ENCODE measurements at regions not wholly inside any gene's neighbourhood (a gene's known extent, or its start where the extent isn't known, plus 50 kb on each side); places are given as distances from the start of the nearest gene placed in this dataset.

DNA sequence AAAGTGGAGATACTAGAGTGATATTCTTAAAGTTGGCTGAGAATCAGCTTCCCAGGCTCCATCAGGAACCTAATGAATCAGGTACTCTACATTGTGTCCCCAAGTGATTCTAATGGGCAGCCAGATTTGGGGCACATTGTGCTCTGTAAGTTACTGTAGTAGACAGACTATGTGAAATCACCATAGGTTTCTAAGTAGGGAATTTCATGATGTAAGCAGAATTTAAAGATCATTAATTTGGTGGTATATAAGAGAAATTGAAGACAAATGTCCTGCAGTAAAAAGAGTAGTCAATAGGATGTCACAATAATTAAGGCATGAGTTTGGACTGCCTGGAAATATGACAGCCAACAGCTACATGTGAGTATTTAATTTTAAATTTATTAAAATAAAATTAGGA, 602.4 kb upstream of the ACVR2A start:
- ChIA-PET POLR2A (no interaction called here), CTCF (no interaction called here)
- no peak overlapping the region for H3K4me3 ChIP-seq (ENCODE audit: low read length)
- H3K9me3 ChIP-seq (ENCODE audit: control insufficient read depth in 1 of 2, insufficient read depth in 1 of 2, low read length in 2 of 2), result no peaks in the 10 kb centered on the region
- intact Hi-C loops (cut with DNase I, micrococcal nuclease), result no loop called here
- TF ChIP-seq, protein P1, sequence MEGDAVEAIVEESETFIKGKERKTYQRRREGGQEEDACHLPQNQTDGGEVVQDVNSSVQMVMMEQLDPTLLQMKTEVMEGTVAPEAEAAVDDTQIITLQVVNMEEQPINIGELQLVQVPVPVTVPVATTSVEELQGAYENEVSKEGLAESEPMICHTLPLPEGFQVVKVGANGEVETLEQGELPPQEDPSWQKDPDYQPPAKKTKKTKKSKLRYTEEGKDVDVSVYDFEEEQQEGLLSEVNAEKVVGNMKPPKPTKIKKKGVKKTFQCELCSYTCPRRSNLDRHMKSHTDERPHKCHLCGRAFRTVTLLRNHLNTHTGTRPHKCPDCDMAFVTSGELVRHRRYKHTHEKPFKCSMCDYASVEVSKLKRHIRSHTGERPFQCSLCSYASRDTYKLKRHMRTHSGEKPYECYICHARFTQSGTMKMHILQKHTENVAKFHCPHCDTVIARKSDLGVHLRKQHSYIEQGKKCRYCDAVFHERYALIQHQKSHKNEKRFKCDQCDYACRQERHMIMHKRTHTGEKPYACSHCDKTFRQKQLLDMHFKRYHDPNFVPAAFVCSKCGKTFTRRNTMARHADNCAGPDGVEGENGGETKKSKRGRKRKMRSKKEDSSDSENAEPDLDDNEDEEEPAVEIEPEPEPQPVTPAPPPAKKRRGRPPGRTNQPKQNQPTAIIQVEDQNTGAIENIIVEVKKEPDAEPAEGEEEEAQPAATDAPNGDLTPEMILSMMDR (IDR thresholded peaks at IDR 0.05), result no peak
- no peak overlapping the region for H3K4me3 Mint-ChIP-seq
- no peaks in the 10 kb centered on the region for H3K4me1 ChIP-seq (ENCODE audit: insufficient read depth, low read length)
- H3K36me3 Mint-ChIP-seq (ENCODE audit: low read depth), result no peaks in the 10 kb centered on the region
- DNase-seq (no peak), ATAC-seq (ENCODE audit: poor library complexity) (no peak)
- H3K9me3 Mint-ChIP-seq, result peaks cover 4% of the 10 kb centered on the region
- H3K27ac ChIP-seq (ENCODE audit: low read depth in 1 of 2, low read length in 2 of 2), result no peak overlapping the region
- no peaks in the 10 kb centered on the region for H3K27me3 ChIP-seq (ENCODE audit: control insufficient read depth in 1 of 2, insufficient read depth in 2 of 2, low read length in 2 of 2)
- H3K27ac Mint-ChIP-seq, result no peak overlapping the region
- H3K27me3 Mint-ChIP-seq, result peaks cover 5% of the 10 kb centered on the region
- H3K36me3 ChIP-seq (ENCODE audit: insufficient read depth, low read length), result no peaks in the 10 kb centered on the region
- no peaks in the 10 kb centered on the region for H3K4me1 Mint-ChIP-seq (ENCODE audit: low read depth)

GRCh38 chr2:147236601-147237000, 608.2 kb upstream of the ACVR2A start:
- no peaks in the 10 kb centered on the region for H3K36me3 Mint-ChIP-seq (ENCODE audit: low read depth)
- POLR2A ChIA-PET, result no interaction called here
- H3K27me3 ChIP-seq (ENCODE audit: control insufficient read depth in 1 of 2, insufficient read depth in 2 of 2, low read length in 2 of 2), result no peaks in the 10 kb centered on the region

DNA sequence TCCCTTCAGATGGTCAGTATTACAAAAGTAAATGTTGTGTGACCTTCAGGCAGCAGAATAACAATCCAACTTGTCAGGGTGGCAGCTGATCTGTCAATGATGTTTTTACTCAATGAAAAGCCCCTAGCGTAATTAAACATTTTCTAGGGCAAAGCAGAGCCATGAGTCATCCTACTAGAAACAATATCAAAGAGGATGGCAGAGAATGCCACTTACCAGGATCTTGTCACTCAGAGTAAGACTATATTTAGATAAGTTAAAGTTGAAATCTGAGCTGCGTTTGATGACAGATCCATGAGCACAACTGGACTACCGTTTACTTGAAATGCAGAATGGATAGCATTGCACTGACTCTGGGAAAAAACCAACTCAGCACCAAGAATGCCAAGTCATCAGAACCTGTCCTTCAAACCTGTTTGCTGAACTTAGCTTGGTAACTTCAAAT, 612.6 kb upstream of the ACVR2A start:
- intact Hi-C loops (cut with DNase I, micrococcal nuclease), result no loop called here
- CTCF ChIA-PET, result no interaction called here
- TF ChIP-seq, protein P1 (IDR thresholded peaks at IDR 0.05), result no peak

More at GRCh38 chr2:147236601-147237000, 608.2 kb upstream of the ACVR2A start:
- intact Hi-C loops (cut with DNase I, micrococcal nuclease), result no loop called here
- Mint-ChIP-seq H3K4me3 (no peak overlapping the region), H3K9me3 (peaks cover 7% of the 10 kb centered on the region), H3K27ac (no peak overlapping the region), H3K4me1 (ENCODE audit: low read depth) (no peaks in the 10 kb centered on the region), H3K27me3 (peaks cover 5% of the 10 kb centered on the region)
- Histone ChIP-seq H3K27ac (ENCODE audit: low read depth in 1 of 2, low read length in 2 of 2) (no peak overlapping the region), H3K36me3 (ENCODE audit: insufficient read depth, low read length) (no peaks in the 10 kb centered on the region), H3K4me3 (ENCODE audit: low read length) (no peak overlapping the region), H3K9me3 (ENCODE audit: control insufficient read depth in 1 of 2, insufficient read depth in 1 of 2, low read length in 2 of 2) (no peaks in the 10 kb centered on the region), H3K4me1 (ENCODE audit: insufficient read depth, low read length) (no peaks in the 10 kb centered on the region)
- DNase-seq (no peak), ATAC-seq (ENCODE audit: poor library complexity) (no peak)
- CTCF ChIA-PET, result no interaction called here
- TF ChIP-seq, protein P1 (IDR thresholded peaks at IDR 0.05), result no peak

More for the DNA sequence above, 612.6 kb upstream of the ACVR2A start:
- DNase-seq (no peak), ATAC-seq (ENCODE audit: poor library complexity) (no peak)
- Mint-ChIP-seq H3K36me3 (ENCODE audit: low read depth) (no peaks in the 10 kb centered on the region), H3K27ac (no peak overlapping the region), H3K4me3 (no peak overlapping the region), H3K27me3 (no peaks in the 10 kb centered on the region), H3K4me1 (ENCODE audit: low read depth) (no peaks in the 10 kb centered on the region), H3K9me3 (peaks cover 4% of the 10 kb centered on the region)
- POLR2A ChIA-PET, result no interaction called here
- Histone ChIP-seq H3K4me1 (ENCODE audit: insufficient read depth, low read length) (no peaks in the 10 kb centered on the region), H3K27me3 (ENCODE audit: control insufficient read depth in 1 of 2, insufficient read depth in 2 of 2, low read length in 2 of 2) (no peaks in the 10 kb centered on the region), H3K27ac (ENCODE audit: low read depth in 1 of 2, low read length in 2 of 2) (no peak overlapping the region), H3K4me3 (ENCODE audit: low read length) (no peak overlapping the region), H3K36me3 (ENCODE audit: insufficient read depth, low read length) (no peaks in the 10 kb centered on the region), H3K9me3 (ENCODE audit: control insufficient read depth in 1 of 2, insufficient read depth in 1 of 2, low read length in 2 of 2) (no peaks in the 10 kb centered on the region)
